ENCODE measurements at regions not wholly inside any gene's neighbourhood (a gene's known extent, or its start where the extent isn't known, plus 50 kb on each side); places are given as distances from the start of the nearest gene placed in this dataset.
"Not testable (repeated sequence)": the region's sequence is repeated elsewhere in the genome, so short reads cannot be mapped to it uniquely, and the experiment has no call there.

DNA sequence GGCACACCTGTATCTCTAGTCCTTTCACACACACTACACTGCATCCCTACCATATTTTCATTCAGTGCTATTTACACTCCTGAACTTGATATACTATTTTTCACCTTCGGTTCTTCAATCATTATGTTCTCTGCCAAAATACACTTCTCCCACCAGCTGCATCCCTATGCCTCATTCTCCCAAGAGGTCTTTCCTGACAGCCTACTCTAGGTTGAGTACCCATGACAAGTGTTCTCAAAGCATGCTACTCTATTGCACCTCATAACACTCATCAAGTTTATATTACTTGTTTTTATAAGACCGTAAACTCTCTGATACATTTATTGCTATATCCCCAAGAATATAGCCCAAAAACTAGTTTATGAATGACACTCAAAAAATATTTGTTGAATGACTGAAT lies 549.5 kb downstream of the PYDC2 start:
- DNase-seq (ENCODE audit: low read depth in 2 of 3, low spot score in 2 of 3): no peak

DNA sequence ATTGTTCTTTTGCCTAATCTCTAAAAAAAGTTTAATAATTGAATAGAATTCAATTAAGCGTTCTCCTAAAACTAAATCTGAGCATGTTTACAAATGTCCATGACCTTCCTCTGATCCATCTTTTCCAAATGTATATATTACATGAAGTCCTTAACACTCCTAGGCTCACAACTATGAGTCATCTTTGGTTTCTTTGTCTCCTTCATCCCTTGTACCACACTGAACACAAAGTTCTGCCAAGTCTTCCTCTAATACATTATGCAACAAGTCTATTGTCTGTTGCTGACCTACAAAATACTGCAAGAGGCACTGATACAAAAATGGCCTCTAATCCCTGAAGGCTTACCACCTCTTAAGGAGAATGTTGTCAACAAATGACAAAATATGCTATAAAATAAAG lies 550.2 kb downstream of the PYDC2 start:
- no peak for DNase-seq (ENCODE audit: low read depth in 2 of 3, low spot score in 2 of 3)

- DNase-seq (ENCODE audit: low read depth in 2 of 3, low spot score in 2 of 3): no peak
These were observed 552.1 kb downstream of the PYDC2 start for GRCh38 chr3:192013110-192013509.

DNA sequence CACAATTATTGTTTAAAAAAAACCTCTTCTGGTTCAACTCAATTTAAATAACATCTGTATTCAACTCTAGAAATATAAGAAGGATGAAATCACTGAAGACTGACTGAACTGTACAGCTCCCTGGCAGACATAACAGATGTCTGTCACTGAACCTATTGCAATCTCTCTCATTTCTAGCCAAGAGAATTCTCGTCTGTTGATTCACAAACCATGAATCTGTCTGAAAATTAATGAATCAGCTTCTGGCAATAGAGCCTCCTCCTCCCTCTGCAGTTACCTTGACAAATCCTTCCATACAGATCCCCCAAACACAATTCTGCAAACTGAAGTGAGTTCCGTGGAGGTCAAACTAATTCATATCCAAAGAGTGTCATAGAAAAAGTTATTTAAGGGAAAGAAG lies 561.4 kb downstream of the PYDC2 start:
- no peak for DNase-seq (ENCODE audit: low read depth in 2 of 3, low spot score in 2 of 3)

- DNase-seq (ENCODE audit: low read depth in 2 of 3, low spot score in 2 of 3): no peak
These were observed 563.8 kb downstream of the PYDC2 start for GRCh38 chr3:192024751-192025150.

DNA sequence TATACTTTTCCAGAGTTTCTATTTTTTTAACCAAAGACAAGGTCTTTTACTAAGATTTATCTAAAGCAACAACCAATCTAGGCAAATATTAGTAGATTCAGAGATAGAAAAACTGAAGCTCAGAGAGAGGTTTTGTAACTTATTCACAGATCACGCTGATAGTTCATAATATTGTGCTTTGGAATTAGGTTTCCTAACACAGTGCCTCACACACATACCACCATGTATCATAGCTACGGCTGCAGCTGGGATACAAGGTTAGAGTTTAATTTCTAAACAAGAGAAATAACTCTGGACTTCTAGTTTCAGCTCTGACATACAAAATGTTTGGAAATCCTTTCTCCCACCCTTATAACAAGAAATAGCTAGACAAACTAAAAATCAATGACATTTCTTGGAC lies 565.7 kb downstream of the PYDC2 start:
- DNase-seq (ENCODE audit: low read depth in 2 of 3, low spot score in 2 of 3): no peak

GRCh38 chr3:192031941-192032340 lies 571.0 kb downstream of the PYDC2 start:
- no peak for DNase-seq (ENCODE audit: low read depth in 2 of 3, low spot score in 2 of 3)

DNA sequence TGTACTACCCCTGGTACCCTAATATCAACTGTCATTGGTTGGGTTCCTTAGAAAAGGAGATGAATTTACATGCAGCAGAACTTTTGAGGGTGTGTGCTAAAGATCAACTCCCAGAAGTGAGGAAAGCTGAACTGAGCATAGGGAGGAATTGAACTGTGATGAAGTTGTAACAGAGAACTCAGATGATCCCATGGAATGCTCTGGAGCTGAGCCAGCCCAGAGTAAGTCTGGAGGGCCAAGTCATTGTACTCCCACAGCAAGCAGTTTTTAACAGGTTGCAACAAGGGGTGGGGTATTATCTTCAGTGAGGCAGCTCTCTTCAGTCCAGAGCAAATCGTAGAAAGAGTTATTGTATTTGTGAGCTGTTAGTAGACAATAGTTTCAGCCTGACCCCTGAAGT lies 572.3 kb downstream of the PYDC2 start:
- no peak for DNase-seq (ENCODE audit: low read depth in 2 of 3, low spot score in 2 of 3)

GRCh38 chr3:192038726-192039125 lies 577.8 kb downstream of the PYDC2 start:
- DNase-seq (ENCODE audit: low read depth in 2 of 3, low spot score in 2 of 3): no peak

- no peak for DNase-seq (ENCODE audit: low read depth in 2 of 3, low spot score in 2 of 3)
These were observed 578.6 kb downstream of the PYDC2 start for GRCh38 chr3:192039593-192039992.

GRCh38 chr3:192040282-192041043 lies 579.5 kb downstream of the PYDC2 start:
- DNase-seq (ENCODE audit: low read depth in 2 of 3, low spot score in 2 of 3): no peak

DNA sequence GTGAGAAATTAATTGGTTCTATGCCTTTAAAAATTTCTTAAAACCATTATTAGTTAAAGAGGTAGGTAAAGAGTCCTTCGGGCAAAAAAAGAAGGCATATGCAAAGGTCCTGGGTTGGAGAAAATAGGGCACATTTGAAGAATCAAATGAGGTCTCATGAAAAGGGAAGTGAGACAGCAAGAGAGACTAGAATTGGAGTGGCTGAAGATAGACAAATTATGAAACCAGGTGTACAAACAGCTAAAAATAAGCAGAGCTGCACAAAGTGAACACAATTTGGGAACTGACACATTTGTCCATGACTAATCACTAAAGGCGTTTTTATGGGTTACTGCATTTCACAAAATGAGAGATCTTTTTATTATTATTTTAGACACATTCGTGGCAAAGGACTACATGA lies 581.2 kb downstream of the PYDC2 start:
- DNase-seq (ENCODE audit: low read depth in 2 of 3, low spot score in 2 of 3): no peak

DNA sequence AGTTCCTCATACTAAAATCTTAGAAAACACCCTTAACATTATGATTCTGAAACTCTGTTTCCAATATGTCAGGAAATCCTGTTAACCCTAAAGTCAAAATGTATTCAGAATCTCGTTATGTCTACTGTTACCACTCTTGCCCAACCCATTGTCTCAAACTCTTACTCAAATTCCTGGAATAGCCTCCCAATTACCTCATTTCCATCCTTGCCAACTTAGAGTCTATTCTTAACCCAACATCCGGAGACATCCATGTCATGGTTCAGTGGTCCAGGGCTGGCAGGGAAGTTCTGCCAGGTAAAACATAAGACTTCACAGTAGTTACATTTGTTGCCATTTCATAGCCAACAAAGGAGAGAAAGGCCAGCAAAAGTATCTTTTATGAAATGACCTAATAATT lies 593.9 kb downstream of the PYDC2 start:
- DNase-seq (ENCODE audit: low read depth in 2 of 3, low spot score in 2 of 3): no peak

GRCh38 chr3:192055946-192056345 lies 595.0 kb downstream of the PYDC2 start:
- DNase-seq (ENCODE audit: low read depth in 2 of 3, low spot score in 2 of 3): no peak

GRCh38 chr3:192057261-192057660 lies 596.3 kb downstream of the PYDC2 start:
- DNase-seq (ENCODE audit: low read depth in 2 of 3, low spot score in 2 of 3): no peak

- no peak for DNase-seq (ENCODE audit: low read depth in 2 of 3, low spot score in 2 of 3)
These were observed 599.3 kb downstream of the PYDC2 start for GRCh38 chr3:192060160-192060781.

DNA sequence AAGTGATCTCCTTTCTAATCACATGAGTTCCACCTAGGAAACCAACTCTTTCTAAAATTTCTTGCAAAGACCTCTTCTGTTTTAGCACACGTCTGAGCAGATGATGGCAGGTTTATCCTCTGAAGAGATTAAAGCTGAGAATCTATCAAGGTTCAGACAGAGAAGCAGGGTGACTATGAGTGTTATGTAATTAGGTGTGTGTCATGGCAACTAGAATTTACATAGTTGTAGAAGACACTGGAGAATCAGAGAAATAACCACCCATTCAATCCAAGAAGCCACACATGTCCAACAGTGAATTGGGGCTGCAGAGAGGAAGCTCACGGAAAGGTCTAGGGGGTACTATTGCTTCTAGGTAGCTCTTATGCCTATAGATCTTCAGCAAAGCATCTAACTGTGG lies 600.5 kb downstream of the PYDC2 start:
- no peak for DNase-seq (ENCODE audit: low read depth in 2 of 3, low spot score in 2 of 3)

GRCh38 chr3:192062186-192062585 lies 601.2 kb downstream of the PYDC2 start:
- no peak for DNase-seq (ENCODE audit: low read depth in 2 of 3, low spot score in 2 of 3)

- DNase-seq (ENCODE audit: low read depth in 2 of 3, low spot score in 2 of 3): peak in 1 of 3 donors; percentile 1
These were observed 602.6 kb downstream of the PYDC2 start for GRCh38 chr3:192063570-192063969.

DNA sequence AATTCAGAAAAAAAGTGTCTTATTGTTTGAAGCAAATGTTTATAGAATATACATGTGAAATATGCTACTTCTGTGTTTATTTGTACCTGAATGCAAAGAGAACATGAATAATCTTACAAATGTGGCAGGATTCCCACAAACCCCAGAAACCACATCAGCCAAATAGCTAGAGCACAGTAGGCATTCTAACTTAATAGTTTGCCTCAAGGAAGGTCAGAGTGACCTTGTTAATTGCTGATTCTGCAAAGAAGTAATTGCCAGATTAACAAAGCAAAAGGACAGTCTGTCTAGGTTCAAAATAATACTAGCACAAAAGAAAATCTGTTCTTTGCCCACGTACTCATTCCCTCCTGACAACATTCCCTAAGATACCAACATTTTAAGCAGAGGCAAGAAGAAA lies 604.0 kb downstream of the PYDC2 start:
- no peak for DNase-seq (ENCODE audit: low read depth in 2 of 3, low spot score in 2 of 3)

DNA sequence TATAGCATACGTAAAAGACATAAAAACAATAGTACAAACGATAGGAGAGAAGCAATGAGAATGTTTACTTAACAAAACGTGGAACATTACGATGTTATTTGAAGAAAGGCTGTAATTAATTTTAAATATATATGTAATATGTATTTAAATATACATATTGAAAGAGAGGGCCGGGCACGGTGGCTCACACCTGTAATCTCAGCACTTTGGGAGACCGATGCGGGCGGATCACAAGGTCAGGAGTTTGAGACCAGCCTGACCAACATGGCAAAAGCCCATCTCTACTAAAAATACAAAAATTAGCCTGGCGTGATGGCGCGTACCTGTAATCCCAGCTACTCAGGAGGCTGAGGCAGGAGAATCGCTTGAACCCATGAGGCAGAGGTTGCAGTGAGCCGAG lies 605.3 kb downstream of the PYDC2 start:
- DNase-seq (ENCODE audit: low read depth in 2 of 3, low spot score in 2 of 3): not testable (repeated sequence)

- no peak for DNase-seq (ENCODE audit: low read depth in 2 of 3, low spot score in 2 of 3)
These were observed 607.7 kb downstream of the PYDC2 start for GRCh38 chr3:192068464-192069254.
